ENCODE measurements at regions not wholly inside any gene's neighbourhood (a gene's known extent, or its start where the extent isn't known, plus 50 kb on each side); places are given as distances from the start of the nearest gene placed in this dataset.

GRCh38 chr9:99286536-99286935 is 64.5 kb downstream of the SEC61B start:
- TF ChIP-seq, protein P1, sequence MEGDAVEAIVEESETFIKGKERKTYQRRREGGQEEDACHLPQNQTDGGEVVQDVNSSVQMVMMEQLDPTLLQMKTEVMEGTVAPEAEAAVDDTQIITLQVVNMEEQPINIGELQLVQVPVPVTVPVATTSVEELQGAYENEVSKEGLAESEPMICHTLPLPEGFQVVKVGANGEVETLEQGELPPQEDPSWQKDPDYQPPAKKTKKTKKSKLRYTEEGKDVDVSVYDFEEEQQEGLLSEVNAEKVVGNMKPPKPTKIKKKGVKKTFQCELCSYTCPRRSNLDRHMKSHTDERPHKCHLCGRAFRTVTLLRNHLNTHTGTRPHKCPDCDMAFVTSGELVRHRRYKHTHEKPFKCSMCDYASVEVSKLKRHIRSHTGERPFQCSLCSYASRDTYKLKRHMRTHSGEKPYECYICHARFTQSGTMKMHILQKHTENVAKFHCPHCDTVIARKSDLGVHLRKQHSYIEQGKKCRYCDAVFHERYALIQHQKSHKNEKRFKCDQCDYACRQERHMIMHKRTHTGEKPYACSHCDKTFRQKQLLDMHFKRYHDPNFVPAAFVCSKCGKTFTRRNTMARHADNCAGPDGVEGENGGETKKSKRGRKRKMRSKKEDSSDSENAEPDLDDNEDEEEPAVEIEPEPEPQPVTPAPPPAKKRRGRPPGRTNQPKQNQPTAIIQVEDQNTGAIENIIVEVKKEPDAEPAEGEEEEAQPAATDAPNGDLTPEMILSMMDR (IDR thresholded peaks at IDR 0.05) = no peak
- TF ChIP-seq POLR2A (IDR thresholded peaks at IDR 0.05) = no peak
